ENCODE measurements at regions not wholly inside any gene's neighbourhood (a gene's known extent, or its start where the extent isn't known, plus 50 kb on each side); places are given as distances from the start of the nearest gene placed in this dataset.

DNA sequence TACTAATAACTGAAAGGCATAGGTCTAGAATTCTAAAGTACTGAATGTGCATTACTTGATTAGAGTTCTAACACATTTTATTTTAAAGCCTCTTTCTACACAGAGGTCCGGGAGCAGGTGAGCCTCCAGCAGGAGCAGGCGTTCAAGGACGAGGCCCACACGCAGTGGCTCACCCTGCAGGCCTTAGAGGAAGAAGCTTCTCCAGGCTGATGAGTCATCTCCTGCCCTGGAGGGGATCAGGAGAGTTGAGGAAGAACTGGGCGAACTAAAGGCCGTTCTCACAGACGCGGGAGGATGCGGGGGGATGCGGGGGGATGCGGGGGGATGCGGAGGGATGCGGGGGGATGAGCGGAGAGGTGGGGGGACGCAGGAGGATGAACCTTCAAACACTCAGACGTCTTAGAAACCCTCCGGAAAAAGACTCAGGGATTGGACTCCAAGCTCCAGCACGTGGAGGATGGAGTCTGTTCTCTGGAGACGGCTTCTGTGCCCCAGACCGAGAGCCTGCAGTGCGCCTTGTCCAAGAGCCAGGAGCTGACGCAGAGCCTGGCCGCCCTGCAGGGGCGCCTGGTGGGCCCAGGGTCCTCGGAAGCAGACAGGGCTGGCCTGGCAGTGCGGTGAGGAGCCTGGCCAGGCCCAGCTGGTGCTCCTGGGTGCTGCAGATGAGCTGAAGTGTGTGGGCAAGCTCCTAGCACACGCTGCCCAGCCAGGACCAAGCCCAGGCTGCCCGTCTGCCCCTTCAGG lies 433.7 kb upstream of the TPK1 start:
- in situ Hi-C loops (cut with MboI) = no loop called here
- H3K36me3 ChIP-seq (ENCODE audit: control insufficient read depth in 2 of 2, insufficient read depth in 2 of 2, low read length in 1 of 2) = no peaks in the 10 kb centered on the region
- ChIA-PET RAD21 (ENCODE audit: unreplicated experiment) (no interaction called here), CTCF (no interaction called here), POLR2A (no interaction called here), SMC1A (ENCODE audit: uncharacterized antibody, unreplicated experiment) (no interaction called here)
- H3K79me2 ChIP-seq (ENCODE audit: control insufficient read depth, insufficient read depth, low read length) = no peaks in the 10 kb centered on the region
- no peak overlapping the region for H3K4me2 ChIP-seq (ENCODE audit: control insufficient read depth, insufficient read depth)
- DNase-seq (ENCODE audit: low read depth, low spot score) (no peak), FAIRE-seq (no peak), ATAC-seq (no peak)
- H3K9me3 ChIP-seq (replicated peaks; ENCODE audit: control insufficient read depth, insufficient read depth, low read length) = no peaks in the 10 kb centered on the region
- no peaks in the 10 kb centered on the region for H4K20me1 ChIP-seq (ENCODE audit: control insufficient read depth, insufficient read depth)
- H3K4me1 ChIP-seq (ENCODE audit: control insufficient read depth, insufficient read depth, low read length) = no peaks in the 10 kb centered on the region
- H2AFZ ChIP-seq (ENCODE audit: control insufficient read depth, low read depth, low read length) = no peak overlapping the region
- H3K9ac ChIP-seq (ENCODE audit: control insufficient read depth, insufficient read depth, low read length) = no peak overlapping the region
- no TSS peak for BruUV-seq (replicated peaks)
- no peaks in the 10 kb centered on the region for H3K27me3 ChIP-seq (replicated peaks in 1 of 2; ENCODE audit: control insufficient read depth in 2 of 2, insufficient read depth in 2 of 2, low read length in 1 of 2)
- WGBS (ENCODE audit: insufficient coverage, insufficient replicate concordance, low lambda C conversion rate, missing lambda C conversion rate) = 31% methylated on average over 24 of the region's 28 CpGs
- no peak overlapping the region for H3K4me3 ChIP-seq
- intact Hi-C loops (cut with micrococcal nuclease; ENCODE audit: unreplicated experiment) = no loop called here
- no peak overlapping the region for H3K27ac ChIP-seq (ENCODE audit: control insufficient read depth, insufficient read depth)
- TF ChIP-seq, protein P1, sequence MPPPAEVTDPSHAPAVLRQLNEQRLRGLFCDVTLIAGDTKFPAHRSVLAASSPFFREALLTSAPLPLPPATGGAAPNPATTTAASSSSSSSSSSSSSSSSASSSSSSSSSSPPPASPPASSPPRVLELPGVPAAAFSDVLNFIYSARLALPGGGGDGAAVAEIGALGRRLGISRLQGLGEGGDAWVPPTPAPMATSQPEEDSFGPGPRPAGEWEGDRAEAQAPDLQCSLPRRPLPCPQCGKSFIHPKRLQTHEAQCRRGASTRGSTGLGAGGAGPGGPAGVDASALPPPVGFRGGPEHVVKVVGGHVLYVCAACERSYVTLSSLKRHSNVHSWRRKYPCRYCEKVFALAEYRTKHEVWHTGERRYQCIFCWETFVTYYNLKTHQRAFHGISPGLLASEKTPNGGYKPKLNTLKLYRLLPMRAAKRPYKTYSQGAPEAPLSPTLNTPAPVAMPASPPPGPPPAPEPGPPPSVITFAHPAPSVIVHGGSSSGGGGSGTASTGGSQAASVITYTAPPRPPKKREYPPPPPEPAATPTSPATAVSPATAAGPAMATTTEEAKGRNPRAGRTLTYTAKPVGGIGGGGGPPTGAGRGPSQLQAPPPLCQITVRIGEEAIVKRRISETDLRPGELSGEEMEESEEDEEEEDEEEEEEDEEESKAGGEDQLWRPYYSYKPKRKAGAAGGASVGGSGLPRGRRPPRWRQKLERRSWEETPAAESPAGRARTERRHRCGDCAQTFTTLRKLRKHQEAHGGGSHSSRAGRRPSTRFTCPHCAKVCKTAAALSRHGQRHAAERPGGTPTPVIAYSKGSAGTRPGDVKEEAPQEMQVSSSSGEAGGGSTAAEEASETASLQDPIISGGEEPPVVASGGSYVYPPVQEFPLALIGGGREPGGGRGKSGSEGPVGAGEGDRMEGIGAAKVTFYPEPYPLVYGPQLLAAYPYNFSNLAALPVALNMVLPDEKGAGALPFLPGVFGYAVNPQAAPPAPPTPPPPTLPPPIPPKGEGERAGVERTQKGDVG (CRISPR knock-in tag; IDR thresholded peaks at IDR 0.05) = no peak
- TF ChIP-seq, protein P2, sequence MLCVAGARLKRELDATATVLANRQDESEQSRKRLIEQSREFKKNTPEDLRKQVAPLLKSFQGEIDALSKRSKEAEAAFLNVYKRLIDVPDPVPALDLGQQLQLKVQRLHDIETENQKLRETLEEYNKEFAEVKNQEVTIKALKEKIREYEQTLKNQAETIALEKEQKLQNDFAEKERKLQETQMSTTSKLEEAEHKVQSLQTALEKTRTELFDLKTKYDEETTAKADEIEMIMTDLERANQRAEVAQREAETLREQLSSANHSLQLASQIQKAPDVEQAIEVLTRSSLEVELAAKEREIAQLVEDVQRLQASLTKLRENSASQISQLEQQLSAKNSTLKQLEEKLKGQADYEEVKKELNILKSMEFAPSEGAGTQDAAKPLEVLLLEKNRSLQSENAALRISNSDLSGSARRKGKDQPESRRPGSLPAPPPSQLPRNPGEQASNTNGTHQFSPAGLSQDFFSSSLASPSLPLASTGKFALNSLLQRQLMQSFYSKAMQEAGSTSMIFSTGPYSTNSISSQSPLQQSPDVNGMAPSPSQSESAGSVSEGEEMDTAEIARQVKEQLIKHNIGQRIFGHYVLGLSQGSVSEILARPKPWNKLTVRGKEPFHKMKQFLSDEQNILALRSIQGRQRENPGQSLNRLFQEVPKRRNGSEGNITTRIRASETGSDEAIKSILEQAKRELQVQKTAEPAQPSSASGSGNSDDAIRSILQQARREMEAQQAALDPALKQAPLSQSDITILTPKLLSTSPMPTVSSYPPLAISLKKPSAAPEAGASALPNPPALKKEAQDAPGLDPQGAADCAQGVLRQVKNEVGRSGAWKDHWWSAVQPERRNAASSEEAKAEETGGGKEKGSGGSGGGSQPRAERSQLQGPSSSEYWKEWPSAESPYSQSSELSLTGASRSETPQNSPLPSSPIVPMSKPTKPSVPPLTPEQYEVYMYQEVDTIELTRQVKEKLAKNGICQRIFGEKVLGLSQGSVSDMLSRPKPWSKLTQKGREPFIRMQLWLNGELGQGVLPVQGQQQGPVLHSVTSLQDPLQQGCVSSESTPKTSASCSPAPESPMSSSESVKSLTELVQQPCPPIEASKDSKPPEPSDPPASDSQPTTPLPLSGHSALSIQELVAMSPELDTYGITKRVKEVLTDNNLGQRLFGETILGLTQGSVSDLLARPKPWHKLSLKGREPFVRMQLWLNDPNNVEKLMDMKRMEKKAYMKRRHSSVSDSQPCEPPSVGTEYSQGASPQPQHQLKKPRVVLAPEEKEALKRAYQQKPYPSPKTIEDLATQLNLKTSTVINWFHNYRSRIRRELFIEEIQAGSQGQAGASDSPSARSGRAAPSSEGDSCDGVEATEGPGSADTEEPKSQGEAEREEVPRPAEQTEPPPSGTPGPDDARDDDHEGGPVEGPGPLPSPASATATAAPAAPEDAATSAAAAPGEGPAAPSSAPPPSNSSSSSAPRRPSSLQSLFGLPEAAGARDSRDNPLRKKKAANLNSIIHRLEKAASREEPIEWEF (IDR thresholded peaks at IDR 0.05; ENCODE audit: insufficient replicate concordance, low read depth, low read length) = no peak
- no peak for TF ChIP-seq FOS (IDR thresholded peaks at IDR 0.05; ENCODE audit: borderline replicate concordance, extremely low read depth, insufficient read length)
- no peak for TF ChIP-seq ELK1 (IDR thresholded peaks at IDR 0.05; ENCODE audit: low read depth, low read length)
- TF ChIP-seq RCOR1 (conservative IDR thresholded peaks at IDR 0.05; ENCODE audit: low read depth, low read length) = no peak
- TF ChIP-seq NFXL1 (IDR thresholded peaks at IDR 0.05; ENCODE audit: borderline replicate concordance) = no peak
- TF ChIP-seq, protein P3, sequence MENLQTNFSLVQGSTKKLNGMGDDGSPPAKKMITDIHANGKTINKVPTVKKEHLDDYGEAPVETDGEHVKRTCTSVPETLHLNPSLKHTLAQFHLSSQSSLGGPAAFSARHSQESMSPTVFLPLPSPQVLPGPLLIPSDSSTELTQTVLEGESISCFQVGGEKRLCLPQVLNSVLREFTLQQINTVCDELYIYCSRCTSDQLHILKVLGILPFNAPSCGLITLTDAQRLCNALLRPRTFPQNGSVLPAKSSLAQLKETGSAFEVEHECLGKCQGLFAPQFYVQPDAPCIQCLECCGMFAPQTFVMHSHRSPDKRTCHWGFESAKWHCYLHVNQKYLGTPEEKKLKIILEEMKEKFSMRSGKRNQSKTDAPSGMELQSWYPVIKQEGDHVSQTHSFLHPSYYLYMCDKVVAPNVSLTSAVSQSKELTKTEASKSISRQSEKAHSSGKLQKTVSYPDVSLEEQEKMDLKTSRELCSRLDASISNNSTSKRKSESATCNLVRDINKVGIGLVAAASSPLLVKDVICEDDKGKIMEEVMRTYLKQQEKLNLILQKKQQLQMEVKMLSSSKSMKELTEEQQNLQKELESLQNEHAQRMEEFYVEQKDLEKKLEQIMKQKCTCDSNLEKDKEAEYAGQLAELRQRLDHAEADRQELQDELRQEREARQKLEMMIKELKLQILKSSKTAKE (IDR thresholded peaks at IDR 0.05; ENCODE audit: low read depth, poor library complexity, severe bottlenecking) = no peak
- no peak for TF ChIP-seq HDAC6 (IDR thresholded peaks at IDR 0.05; ENCODE audit: unreplicated experiment)
- TF ChIP-seq MTA2 (IDR thresholded peaks at IDR 0.05; ENCODE audit: low read depth) = no peak
- no peak for TF ChIP-seq IRF3 (IDR thresholded peaks at IDR 0.05)
